Activated T-cell treated with anti-CD3 and anti-CD28 coated beads, Interleukin-2, amount 50 U/mL, for 4 hours (primary cell): ENCODE measurements at regions not wholly inside any gene's neighbourhood (a gene's known extent, or its start where the extent isn't known, plus 50 kb on each side); places are given as distances from the start of the nearest gene placed in this dataset.

Source experiments
- ATAC-seq, 2 donors: fragments of 200-7000 bp; cut with Tn5 transposase; one replicate each; pipeline ENCODE4 v1.10.0; 2021
- DNase-seq: peaks from one replicate; pipeline ENCODE4 v3.0.0-alpha.2; 2020
- H3K27me3 Mint-ChIP-seq: one replicate; pipeline ENCODE4 v1.8.0; 2021; ENCODE audit warnings: low read depth, mixed read lengths
- H3K36me3 Mint-ChIP-seq: one replicate; pipeline ENCODE4 v1.8.0; 2022; ENCODE audit warnings: mixed read lengths; ENCODE audit not compliant: insufficient read depth
- H3K4me1 Mint-ChIP-seq: one replicate; pipeline ENCODE4 v1.8.0; 2021; ENCODE audit warnings: low read depth, mixed read lengths
- H3K4me3 Mint-ChIP-seq: one replicate; pipeline ENCODE4 v1.8.0; 2021; ENCODE audit warnings: mild to moderate bottlenecking, moderate library complexity, mixed read lengths
- H3K9me3 Mint-ChIP-seq: one replicate; pipeline ENCODE4 v1.8.0; 2021; ENCODE audit warnings: mixed read lengths

DNA sequence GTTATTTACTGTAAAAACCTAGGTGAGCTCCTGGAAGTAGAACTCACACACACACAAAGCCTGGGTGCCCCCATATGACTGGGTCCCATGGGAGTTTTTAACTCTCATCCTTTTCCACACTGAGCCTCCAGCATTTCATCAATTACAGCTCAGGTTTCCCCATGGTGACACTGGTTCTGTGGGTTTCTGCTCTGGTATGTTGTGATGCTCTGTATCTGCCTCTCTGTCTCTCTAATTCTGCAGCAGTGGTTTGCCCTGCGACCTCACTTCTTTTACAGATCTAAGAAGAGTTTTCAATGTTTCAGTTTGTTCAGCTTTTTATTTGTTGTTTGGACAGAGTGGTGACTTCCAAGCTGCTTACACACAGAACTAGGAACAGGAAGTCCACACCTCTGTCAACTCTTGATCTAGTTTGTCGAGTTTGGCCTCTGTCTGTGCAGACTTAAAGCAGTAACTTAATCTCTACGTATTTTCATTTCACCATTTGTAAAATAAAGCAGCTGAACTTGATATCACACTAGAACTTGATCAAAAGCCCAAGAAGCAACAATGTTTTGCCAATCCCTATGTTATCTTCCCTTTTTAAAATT, 554.3 kb downstream of the EPHA7 start:
- H3K27me3 Mint-ChIP-seq, result no peaks in the 10 kb centered on the region
- no peak for ATAC-seq
- H3K36me3 Mint-ChIP-seq, result no peaks in the 10 kb centered on the region
- H3K4me1 Mint-ChIP-seq, result no peaks in the 10 kb centered on the region
- no peak for DNase-seq
- no peak overlapping the region for H3K4me3 Mint-ChIP-seq
- peaks cover 5% of the 10 kb centered on the region for H3K9me3 Mint-ChIP-seq

DNA sequence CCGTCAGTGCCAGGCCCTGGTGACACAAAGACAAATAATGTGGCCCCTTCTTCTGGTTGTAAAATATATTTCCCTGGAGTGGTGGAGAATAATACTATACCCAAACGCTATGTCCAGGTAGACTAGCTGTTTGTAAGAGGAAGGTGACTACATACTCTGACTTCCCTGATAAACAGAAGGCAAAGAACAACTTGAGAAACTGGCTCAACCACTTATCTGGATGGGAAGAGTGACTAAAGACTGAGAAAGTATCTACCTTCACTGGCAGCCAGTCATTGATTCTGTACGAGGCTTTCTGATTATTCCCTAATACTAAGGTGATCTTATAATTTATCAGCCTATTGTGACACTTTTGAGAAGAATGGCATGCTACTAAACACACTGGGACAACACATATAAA, 569.7 kb downstream of the EPHA7 start:
- DNase-seq, result no peak
- no peak for ATAC-seq
- no peak overlapping the region for H3K4me3 Mint-ChIP-seq

DNA sequence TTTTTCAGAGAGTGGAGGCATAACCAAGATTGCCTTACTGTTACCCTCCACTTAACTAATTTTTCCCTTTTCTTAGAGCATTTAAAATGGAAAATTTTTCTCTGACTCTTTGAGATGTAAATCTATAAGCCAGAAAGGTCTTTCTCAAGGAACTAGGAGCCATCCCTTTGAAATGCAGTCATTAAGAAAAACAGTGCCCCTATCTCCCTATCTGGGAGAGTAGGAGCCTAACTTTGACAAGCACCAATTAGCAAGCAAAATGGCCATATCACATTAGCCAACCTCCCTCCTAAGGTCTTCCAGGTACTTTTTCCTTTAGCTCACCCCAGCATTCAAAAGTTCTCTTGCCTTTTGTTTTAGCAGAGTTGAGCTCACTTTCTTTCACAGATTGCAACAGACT, 570.5 kb downstream of the EPHA7 start:
- Mint-ChIP-seq H3K27me3 (no peaks in the 10 kb centered on the region), H3K9me3 (peaks cover 4% of the 10 kb centered on the region), H3K4me1 (no peaks in the 10 kb centered on the region), H3K4me3 (no peak overlapping the region), H3K36me3 (no peaks in the 10 kb centered on the region)
- DNase-seq (no peak), ATAC-seq (no peak)

More for the DNA sequence above, 569.7 kb downstream of the EPHA7 start:
- Mint-ChIP-seq H3K4me1 (no peaks in the 10 kb centered on the region), H3K36me3 (no peaks in the 10 kb centered on the region), H3K27me3 (no peaks in the 10 kb centered on the region), H3K9me3 (peaks cover 4% of the 10 kb centered on the region)

DNA sequence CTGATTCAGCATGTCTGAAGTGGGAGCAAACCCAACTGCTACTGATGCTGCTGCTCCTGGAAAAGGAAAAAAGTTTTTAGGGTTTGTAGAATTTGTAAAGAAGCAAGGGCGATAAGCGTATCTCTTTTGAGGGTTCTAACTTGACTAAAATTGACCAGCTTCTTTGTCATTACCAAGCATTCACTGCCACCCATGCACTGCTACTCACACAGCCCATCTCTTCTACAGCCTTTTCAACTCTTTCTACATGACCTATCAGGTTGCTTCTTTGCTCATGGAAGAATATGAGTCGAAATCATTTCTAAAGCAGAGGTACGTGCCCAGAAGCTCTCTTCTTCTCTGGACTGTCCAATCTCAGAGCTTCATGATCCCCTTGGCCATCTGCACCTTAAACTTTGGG, 570.9 kb downstream of the EPHA7 start:
- no peak overlapping the region for H3K4me3 Mint-ChIP-seq
- H3K4me1 Mint-ChIP-seq, result no peaks in the 10 kb centered on the region
- H3K36me3 Mint-ChIP-seq, result no peaks in the 10 kb centered on the region
- H3K9me3 Mint-ChIP-seq, result peaks cover 4% of the 10 kb centered on the region
- ATAC-seq, result no peak
- no peak for DNase-seq
- H3K27me3 Mint-ChIP-seq, result no peaks in the 10 kb centered on the region

DNA sequence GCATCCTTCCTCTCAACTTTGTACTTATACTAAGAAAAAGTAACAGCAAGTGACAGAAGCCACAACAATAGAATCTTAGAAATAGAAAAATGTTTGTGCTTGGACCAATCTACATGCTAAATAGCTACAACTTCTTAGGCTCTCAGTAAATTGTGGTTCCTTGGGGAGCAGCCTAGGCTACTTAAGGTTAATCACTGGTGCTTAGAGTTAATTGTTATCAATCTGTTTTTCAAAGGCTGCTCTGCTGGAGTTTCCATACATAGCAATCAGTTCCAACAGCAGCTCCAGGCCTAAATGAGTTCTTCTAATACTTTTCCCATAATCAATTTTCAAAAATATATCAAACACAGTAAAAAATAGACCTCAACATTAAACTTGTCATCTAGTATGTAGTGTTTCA, 571.4 kb downstream of the EPHA7 start:
- no peak overlapping the region for H3K4me3 Mint-ChIP-seq
- H3K36me3 Mint-ChIP-seq, result no peaks in the 10 kb centered on the region
- H3K9me3 Mint-ChIP-seq, result peaks cover 4% of the 10 kb centered on the region
- no peaks in the 10 kb centered on the region for H3K4me1 Mint-ChIP-seq
- H3K27me3 Mint-ChIP-seq, result no peaks in the 10 kb centered on the region
- DNase-seq, result no peak
- ATAC-seq, result no peak

DNA sequence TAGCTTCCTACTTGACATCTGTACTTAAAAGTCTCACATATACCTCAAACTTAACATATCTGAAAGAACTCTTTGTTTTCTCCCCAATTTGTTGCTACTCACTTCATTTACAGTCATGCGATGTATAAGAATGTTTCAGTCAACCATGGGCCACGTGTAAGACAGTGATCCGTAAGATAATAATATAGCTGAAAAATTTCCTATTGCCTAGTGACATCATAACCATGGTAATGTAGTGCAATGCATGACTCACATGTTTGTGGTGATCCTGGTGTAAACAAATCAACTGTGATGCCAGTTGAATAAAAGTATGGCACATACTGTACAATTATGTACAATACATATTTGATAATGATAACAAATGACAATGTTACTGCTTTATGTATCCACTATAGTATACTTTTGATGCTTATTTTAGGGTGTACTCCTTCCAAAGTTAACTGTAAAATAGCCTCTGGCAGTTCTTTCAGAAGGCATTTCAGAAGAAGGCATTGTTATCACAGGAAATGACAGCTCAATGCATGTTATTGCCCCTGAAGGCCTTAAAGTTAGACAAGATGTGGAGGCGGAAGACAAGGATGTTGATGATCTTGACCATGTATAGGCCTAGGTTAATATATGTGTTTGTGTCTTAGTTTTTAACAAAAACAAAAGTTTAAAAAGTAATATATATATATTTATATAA, 579.0 kb downstream of the EPHA7 start:
- H3K4me1 Mint-ChIP-seq, result no peaks in the 10 kb centered on the region
- ATAC-seq (no peak), DNase-seq (no peak)
- no peaks in the 10 kb centered on the region for H3K36me3 Mint-ChIP-seq
- H3K9me3 Mint-ChIP-seq, result peaks cover 4% of the 10 kb centered on the region
- H3K27me3 Mint-ChIP-seq, result no peaks in the 10 kb centered on the region
- H3K4me3 Mint-ChIP-seq, result no peak overlapping the region

DNA sequence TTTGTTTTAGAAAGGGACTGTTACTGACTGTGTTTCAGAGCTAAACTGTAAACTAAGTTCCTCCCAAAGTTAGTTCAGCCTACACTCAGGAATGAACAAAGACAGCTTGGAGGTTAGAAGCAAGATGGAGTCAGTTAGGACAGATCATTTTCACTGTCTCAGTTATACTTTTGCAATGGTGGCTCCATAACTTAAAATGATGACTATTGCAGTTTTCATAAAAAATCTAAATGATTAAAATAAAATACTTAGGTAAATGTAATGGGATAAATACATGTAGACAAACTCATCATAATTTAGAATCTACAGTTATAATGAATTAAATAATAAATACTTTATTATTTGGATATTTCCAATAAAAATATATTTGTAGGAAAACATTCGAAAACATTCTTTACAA, 590.6 kb downstream of the EPHA7 start:
- DNase-seq, result no peak
- peaks cover 10% of the 10 kb centered on the region for H3K9me3 Mint-ChIP-seq
- no peaks in the 10 kb centered on the region for H3K36me3 Mint-ChIP-seq
- H3K4me1 Mint-ChIP-seq, result no peaks in the 10 kb centered on the region
- no peak overlapping the region for H3K4me3 Mint-ChIP-seq
- ATAC-seq, result no peak
- no peaks in the 10 kb centered on the region for H3K27me3 Mint-ChIP-seq

DNA sequence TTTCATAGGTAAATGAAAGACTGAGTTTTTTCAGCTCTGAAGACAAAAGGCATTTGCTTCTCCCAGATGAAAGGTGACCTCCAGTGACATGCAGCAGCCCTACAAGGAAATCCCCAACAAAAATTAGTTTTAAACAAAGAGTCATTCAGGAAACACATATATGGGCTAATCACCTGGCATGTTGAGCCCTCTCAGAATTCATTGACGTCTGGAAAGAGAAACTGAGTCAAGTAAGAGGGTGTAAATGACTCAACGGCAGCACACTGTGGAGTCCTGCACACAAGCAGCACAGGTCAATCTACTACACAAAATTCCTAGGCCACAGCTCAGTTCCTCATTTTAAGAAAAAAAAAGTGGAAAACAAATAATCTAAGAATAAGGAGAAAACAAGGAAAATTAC, 592.3 kb downstream of the EPHA7 start:
- Mint-ChIP-seq H3K27me3 (no peaks in the 10 kb centered on the region), H3K9me3 (peaks cover 5% of the 10 kb centered on the region), H3K36me3 (no peaks in the 10 kb centered on the region), H3K4me3 (no peak overlapping the region), H3K4me1 (no peaks in the 10 kb centered on the region)
- ATAC-seq, result no peak
- DNase-seq, result no peak

DNA sequence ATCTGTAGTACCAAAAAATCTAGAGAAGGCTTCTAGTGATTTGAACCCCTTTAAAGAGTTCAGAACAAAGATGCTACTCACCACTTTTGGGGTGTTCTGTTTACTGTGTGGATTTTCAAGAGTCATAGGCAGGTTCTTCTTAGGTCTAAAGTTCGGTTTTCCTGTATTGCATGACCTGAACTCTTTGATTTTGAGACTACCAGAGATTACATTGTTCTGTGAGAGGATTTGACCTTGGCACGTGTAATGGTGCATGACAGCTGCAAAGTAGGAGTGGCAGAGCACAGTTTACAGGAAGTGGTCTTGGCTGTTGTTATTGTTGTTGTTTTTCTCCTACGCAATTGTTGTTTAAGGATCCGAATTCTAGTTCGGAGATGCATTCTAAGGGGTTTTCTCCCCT, 592.7 kb downstream of the EPHA7 start:
- Mint-ChIP-seq H3K4me3 (no peak overlapping the region), H3K27me3 (no peaks in the 10 kb centered on the region)

DNA sequence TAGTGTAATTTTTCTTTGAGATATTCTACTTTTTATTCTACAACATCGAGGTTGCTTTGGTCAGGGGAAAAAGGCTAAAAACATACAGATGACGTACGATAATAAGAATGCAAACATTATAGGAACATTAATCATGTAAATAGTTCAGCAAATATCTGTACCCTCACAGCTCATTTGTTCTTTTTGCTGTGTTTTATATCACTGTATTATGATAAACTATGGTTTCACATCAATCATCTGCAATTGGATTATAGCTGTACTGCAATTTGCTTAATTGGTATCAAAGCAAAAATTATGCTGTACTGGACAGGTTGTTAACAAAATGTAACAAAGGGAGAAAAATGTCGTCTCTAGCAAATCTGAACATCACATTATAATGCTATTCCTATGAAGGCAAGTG, 597.1 kb downstream of the EPHA7 start:
- ATAC-seq (no peak), DNase-seq (no peak)
- Mint-ChIP-seq H3K27me3 (no peaks in the 10 kb centered on the region), H3K36me3 (no peaks in the 10 kb centered on the region), H3K4me3 (no peak overlapping the region), H3K4me1 (no peaks in the 10 kb centered on the region), H3K9me3 (peaks cover 13% of the 10 kb centered on the region)

More for the DNA sequence above, 592.7 kb downstream of the EPHA7 start:
- no peaks in the 10 kb centered on the region for H3K4me1 Mint-ChIP-seq
- ATAC-seq, result no peak
- DNase-seq, result no peak
- no peaks in the 10 kb centered on the region for H3K36me3 Mint-ChIP-seq
- peaks cover 5% of the 10 kb centered on the region for H3K9me3 Mint-ChIP-seq

DNA sequence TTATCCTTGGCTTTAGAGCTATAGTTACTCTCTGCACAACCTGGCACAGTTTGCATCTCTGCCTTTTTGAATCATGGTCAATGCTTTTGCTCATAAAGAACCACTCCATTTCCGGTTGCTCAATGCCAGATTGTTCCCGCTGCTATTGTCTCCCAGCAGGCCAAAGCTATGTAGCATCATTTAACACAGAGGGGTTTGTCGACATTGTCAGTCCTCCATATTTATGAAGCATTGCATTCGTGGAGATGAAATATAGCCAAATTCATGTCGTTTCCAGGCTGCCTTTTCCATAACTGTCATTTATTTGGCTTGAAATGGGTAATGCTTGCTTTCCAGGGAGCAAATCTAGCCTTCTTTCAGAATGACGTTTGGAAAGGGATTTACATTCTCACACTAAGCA, 598.8 kb downstream of the EPHA7 start:
- Mint-ChIP-seq H3K36me3 (no peaks in the 10 kb centered on the region), H3K4me1 (no peaks in the 10 kb centered on the region), H3K9me3 (peaks cover 16% of the 10 kb centered on the region), H3K27me3 (no peaks in the 10 kb centered on the region), H3K4me3 (no peak overlapping the region)
- DNase-seq, result no peak
- ATAC-seq, result no peak

DNA sequence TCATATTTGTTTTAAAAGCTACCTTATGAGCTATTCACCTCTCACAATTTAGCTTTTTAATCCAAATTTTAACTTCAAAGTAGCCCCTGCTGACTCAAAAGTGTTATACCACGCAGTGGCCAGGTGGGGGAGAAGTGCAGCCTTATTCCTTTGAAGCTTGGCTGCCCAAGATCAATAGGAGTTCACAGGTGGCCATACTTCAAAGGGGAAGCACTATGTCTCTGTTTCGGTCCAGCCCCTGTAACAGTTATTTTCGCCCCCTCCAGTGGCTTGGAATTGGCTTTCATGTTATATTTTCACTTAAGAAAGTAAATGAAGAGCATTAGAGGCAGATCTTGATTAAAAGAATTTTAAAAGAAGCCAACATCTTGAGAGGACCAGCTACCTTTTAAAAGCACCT, 608.4 kb downstream of the EPHA7 start:
- no peaks in the 10 kb centered on the region for H3K4me1 Mint-ChIP-seq
- H3K4me3 Mint-ChIP-seq, result no peak overlapping the region
- H3K27me3 Mint-ChIP-seq, result no peaks in the 10 kb centered on the region
- ATAC-seq (no peak), DNase-seq (no peak)
- peaks cover 2% of the 10 kb centered on the region for H3K9me3 Mint-ChIP-seq
- H3K36me3 Mint-ChIP-seq, result no peaks in the 10 kb centered on the region

DNA sequence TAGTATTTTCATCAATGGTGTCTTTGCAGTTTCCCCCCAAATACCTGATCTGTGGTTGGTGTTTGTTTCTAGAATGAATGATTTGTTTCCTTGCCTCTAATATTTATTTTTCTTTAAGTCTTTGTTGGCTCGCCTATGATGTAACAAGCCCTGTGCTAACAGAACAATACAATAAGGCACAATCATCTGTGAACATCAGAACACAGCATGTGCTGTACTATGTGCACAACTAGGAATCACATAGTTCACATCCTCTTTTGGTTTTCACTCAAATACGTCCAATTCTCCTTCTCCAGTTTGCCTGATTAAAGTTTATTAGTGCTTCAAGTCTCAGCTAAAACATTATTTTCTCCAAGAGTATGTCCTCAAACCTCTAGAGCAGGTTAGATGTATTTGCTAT, 613.1 kb downstream of the EPHA7 start:
- no peaks in the 10 kb centered on the region for H3K27me3 Mint-ChIP-seq
- no peaks in the 10 kb centered on the region for H3K36me3 Mint-ChIP-seq
- H3K4me3 Mint-ChIP-seq, result no peak overlapping the region
- H3K4me1 Mint-ChIP-seq, result no peaks in the 10 kb centered on the region
- DNase-seq, result no peak
- H3K9me3 Mint-ChIP-seq, result peaks cover 6% of the 10 kb centered on the region
- ATAC-seq, result no peak

DNA sequence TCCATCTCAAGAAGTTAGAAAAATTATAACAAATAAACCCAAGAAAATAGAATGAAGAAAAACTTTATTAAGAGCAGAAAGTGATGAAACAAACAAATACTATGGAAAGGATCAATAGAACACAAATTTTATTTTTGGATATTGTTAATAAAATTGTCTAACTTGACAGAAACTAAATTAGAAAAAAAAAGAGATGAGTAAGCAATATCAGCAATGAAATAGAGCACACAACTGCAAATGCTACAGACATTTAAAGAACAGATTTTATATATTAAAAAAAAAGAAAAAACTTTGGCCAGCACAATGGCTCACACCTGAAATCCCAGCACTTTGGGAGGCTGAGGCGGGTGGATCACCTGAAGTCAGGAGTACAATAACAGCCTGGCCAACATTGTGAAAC, 628.0 kb downstream of the EPHA7 start:
- H3K4me3 Mint-ChIP-seq, result no peak overlapping the region
- no peaks in the 10 kb centered on the region for H3K27me3 Mint-ChIP-seq
- H3K4me1 Mint-ChIP-seq, result no peaks in the 10 kb centered on the region
- no peaks in the 10 kb centered on the region for H3K36me3 Mint-ChIP-seq
- ATAC-seq, result no peak
- H3K9me3 Mint-ChIP-seq, result peaks cover 13% of the 10 kb centered on the region
- no peak for DNase-seq

DNA sequence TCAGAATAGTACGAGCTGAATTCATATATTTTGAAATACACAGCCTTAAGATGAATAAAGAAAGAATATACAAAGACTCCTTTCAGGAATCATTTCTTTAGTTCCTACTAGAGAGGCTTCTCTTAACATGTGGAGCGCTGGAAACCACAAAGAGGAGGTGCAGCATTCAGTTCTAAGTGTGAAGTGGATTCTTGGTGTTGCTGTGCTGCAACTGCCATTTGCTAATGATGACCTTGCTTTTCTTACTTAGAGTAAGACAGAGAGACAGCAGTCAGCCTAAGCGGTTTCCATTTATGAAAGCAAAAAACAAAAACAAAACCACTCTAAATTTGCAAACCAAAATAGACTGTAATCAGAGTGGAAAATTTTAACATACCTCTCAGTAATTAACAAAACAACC, 629.0 kb downstream of the EPHA7 start:
- Mint-ChIP-seq H3K9me3 (peaks cover 6% of the 10 kb centered on the region), H3K4me3 (no peak overlapping the region), H3K4me1 (no peaks in the 10 kb centered on the region), H3K27me3 (no peaks in the 10 kb centered on the region), H3K36me3 (no peaks in the 10 kb centered on the region)
- ATAC-seq (no peak), DNase-seq (no peak)
